Adipocyte (in vitro differentiated cells): ENCODE measurements at regions not wholly inside any gene's neighbourhood (a gene's known extent, or its start where the extent isn't known, plus 50 kb on each side); places are given as distances from the start of the nearest gene placed in this dataset.
A peak's percentile ranks its signal among the peaks of the same experiment; 100 is the strongest.

Experiments used
- DNase-seq: peaks from one replicate; pipeline ENCODE4 v3.0.0-alpha.2; 2015; ENCODE audit warnings: low read depth
- H3K27me3 ChIP-seq: replicated peaks from 2 replicates; pipeline ENCODE4 v1.7.0; 2013; ENCODE audit warnings: mild to moderate bottlenecking, low read length, moderate library complexity; ENCODE audit not compliant: control insufficient read depth, insufficient read depth
- H3K36me3 ChIP-seq: 2 replicates; pipeline ENCODE4 v1.7.0; 2013; ENCODE audit warnings: low read length, mild to moderate bottlenecking, moderate library complexity; ENCODE audit not compliant: control insufficient read depth, insufficient read depth, severe bottlenecking
- H3K4me1 ChIP-seq: 2 replicates; pipeline ENCODE4 v1.7.0; 2013; ENCODE audit warnings: mild to moderate bottlenecking, low read length, moderate library complexity; ENCODE audit not compliant: control insufficient read depth, insufficient read depth
- H3K4me3 ChIP-seq: 2 replicates; pipeline ENCODE4 v1.7.0; 2013; ENCODE audit warnings: mild to moderate bottlenecking, low read length, moderate library complexity
- H3K9ac ChIP-seq: 2 replicates; pipeline ENCODE4 v1.7.0; 2013; ENCODE audit warnings: mild to moderate bottlenecking, low read length, moderate library complexity
- H3K9me3 ChIP-seq: 2 replicates; pipeline ENCODE4 v1.7.0; 2013; ENCODE audit warnings: mild to moderate bottlenecking, low read length, moderate library complexity; ENCODE audit not compliant: control insufficient read depth

- no peak for DNase-seq
- H3K27me3 ChIP-seq = no peaks in the 10 kb centered on the region
- H3K4me3 ChIP-seq = no peak overlapping the region
Measured at GRCh38 chr3:117633207-117633606, 923.6 kb downstream of the TUSC7 start.

GRCh38 chr3:117637666-117638065 is 928.1 kb downstream of the TUSC7 start:
- Histone ChIP-seq H3K9ac (no peak overlapping the region), H3K4me3 (no peak overlapping the region), H3K27me3 (no peaks in the 10 kb centered on the region), H3K9me3 (no peaks in the 10 kb centered on the region), H3K36me3 (no peaks in the 10 kb centered on the region), H3K4me1 (no peaks in the 10 kb centered on the region)
- DNase-seq = no peak

More at GRCh38 chr3:117633207-117633606, 923.6 kb downstream of the TUSC7 start:
- Histone ChIP-seq H3K4me1 (peaks cover 9% of the 10 kb centered on the region), H3K9ac (no peak overlapping the region), H3K36me3 (no peaks in the 10 kb centered on the region), H3K9me3 (no peaks in the 10 kb centered on the region)

DNA sequence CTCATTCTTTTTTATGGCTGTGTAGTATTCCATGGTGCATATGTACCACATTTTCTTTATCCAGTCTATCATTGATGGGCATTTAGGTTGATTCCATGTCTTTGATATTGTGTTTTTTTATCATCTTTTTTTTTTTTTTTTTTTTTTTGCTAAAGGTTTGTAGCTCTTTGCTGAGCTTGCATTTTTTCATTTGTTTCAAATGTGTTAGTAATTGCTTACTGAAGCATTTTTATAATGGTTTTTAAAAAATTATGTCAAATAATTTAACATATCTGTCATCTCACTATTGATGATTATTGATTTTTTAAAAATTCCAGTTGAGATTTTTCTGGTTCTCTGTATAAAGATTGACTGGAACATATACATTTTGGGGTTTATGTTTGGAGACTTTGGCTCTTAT is 934.6 kb downstream of the TUSC7 start:
- H3K9ac ChIP-seq = no peak overlapping the region
- no peaks in the 10 kb centered on the region for H3K36me3 ChIP-seq
- no peak overlapping the region for H3K4me3 ChIP-seq
- no peaks in the 10 kb centered on the region for H3K27me3 ChIP-seq
- no peak for DNase-seq
- H3K9me3 ChIP-seq = no peaks in the 10 kb centered on the region
- H3K4me1 ChIP-seq = no peaks in the 10 kb centered on the region

DNA sequence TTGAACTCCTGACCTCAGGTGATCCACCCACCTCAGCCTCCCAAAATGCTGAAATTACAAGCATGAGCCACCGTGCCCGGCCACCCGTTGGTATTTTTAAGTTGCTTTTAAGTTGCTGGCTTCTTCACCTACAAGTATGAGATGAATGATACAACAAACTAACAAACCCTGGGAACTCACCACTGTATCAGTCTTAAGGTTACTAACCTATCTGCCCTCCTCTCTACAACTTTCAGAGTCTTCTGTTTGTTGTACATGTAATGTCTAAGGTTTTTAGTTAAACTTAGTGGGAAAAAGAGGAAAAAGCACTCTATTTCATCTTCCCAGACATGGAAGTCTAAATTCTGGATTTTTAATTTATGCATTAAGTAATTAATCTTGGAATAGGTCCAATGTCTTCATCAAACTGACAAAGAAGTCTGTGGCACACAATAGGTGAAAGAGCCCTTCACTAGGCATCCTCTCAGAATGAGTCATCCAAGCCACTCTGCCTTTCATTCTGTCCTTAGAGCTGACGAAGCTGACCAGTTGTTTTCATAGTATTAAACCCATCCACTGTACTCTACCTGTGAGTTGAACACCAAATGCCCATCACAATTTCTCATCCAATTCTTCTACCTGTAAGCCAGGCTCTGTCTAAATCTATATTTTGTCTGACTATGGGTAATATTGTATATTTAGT is 936.1 kb downstream of the TUSC7 start:
- no peak for DNase-seq
- H3K27me3 ChIP-seq = no peaks in the 10 kb centered on the region
- H3K4me3 ChIP-seq = no peak overlapping the region
- H3K9me3 ChIP-seq = no peaks in the 10 kb centered on the region
- H3K9ac ChIP-seq = no peak overlapping the region
- no peaks in the 10 kb centered on the region for H3K36me3 ChIP-seq
- peaks cover 4% of the 10 kb centered on the region for H3K4me1 ChIP-seq

GRCh38 chr3:117647435-117647834 is 937.9 kb downstream of the TUSC7 start:
- no peak for DNase-seq
- Histone ChIP-seq H3K36me3 (no peaks in the 10 kb centered on the region), H3K4me3 (no peak overlapping the region), H3K9me3 (no peaks in the 10 kb centered on the region), H3K27me3 (no peaks in the 10 kb centered on the region), H3K9ac (no peak overlapping the region), H3K4me1 (peaks cover 14% of the 10 kb centered on the region)

DNA sequence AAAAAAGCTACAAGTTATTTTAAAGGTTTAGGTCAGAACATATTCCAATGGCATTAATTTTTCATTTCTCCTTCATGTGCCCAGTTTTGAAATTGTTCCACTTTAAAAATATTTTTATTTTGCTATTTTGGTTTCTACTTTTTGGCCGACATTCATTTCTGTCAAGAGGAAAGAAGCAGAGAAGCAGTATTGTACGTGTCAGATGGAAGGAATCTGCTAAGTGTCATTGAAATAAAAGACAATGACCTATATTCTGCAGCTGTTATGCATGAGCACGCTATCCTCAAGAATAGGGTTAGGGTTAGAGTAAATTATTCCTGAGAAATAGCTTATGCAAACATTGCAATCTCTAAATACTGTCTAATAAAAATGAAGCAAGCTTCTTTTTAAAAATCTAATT is 941.7 kb downstream of the TUSC7 start:
- no peak for DNase-seq
- H3K4me1 ChIP-seq = peaks cover 14% of the 10 kb centered on the region
- H3K27me3 ChIP-seq = no peaks in the 10 kb centered on the region
- no peak overlapping the region for H3K4me3 ChIP-seq
- H3K9ac ChIP-seq = no peak overlapping the region
- no peaks in the 10 kb centered on the region for H3K9me3 ChIP-seq
- H3K36me3 ChIP-seq = no peaks in the 10 kb centered on the region

- H3K4me3 ChIP-seq = no peak overlapping the region
- H3K9ac ChIP-seq = no peak overlapping the region
- no peaks in the 10 kb centered on the region for H3K36me3 ChIP-seq
- H3K9me3 ChIP-seq = no peaks in the 10 kb centered on the region
- DNase-seq = peak; percentile 40
- H3K4me1 ChIP-seq = peaks cover 15% of the 10 kb centered on the region
- H3K27me3 ChIP-seq = no peaks in the 10 kb centered on the region
Measured at GRCh38 chr3:117656391-117656790, 946.8 kb downstream of the TUSC7 start.

DNA sequence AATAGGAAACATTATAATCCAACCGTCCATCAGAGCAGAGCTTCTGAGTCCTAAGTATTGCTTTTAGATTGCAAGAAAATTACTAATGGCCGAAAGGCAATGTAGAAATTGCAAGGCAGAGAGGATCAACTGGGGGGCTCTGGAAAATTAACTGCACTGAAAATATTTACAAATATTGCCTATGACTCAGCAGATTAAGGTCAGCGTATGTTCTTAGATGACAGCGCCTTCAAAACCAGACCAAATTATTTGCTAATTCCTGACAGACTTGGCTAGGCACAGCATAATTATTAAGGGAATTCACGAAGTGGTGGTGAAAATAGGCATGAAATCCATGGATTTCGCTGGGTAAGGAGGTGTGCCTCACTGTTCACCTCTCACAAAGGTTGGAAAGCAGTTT is 947.7 kb downstream of the TUSC7 start:
- no peak overlapping the region for H3K9ac ChIP-seq
- peaks cover 20% of the 10 kb centered on the region for H3K4me1 ChIP-seq
- DNase-seq = no peak
- no peaks in the 10 kb centered on the region for H3K9me3 ChIP-seq
- no peaks in the 10 kb centered on the region for H3K27me3 ChIP-seq
- H3K4me3 ChIP-seq = no peak overlapping the region
- H3K36me3 ChIP-seq = no peaks in the 10 kb centered on the region

DNA sequence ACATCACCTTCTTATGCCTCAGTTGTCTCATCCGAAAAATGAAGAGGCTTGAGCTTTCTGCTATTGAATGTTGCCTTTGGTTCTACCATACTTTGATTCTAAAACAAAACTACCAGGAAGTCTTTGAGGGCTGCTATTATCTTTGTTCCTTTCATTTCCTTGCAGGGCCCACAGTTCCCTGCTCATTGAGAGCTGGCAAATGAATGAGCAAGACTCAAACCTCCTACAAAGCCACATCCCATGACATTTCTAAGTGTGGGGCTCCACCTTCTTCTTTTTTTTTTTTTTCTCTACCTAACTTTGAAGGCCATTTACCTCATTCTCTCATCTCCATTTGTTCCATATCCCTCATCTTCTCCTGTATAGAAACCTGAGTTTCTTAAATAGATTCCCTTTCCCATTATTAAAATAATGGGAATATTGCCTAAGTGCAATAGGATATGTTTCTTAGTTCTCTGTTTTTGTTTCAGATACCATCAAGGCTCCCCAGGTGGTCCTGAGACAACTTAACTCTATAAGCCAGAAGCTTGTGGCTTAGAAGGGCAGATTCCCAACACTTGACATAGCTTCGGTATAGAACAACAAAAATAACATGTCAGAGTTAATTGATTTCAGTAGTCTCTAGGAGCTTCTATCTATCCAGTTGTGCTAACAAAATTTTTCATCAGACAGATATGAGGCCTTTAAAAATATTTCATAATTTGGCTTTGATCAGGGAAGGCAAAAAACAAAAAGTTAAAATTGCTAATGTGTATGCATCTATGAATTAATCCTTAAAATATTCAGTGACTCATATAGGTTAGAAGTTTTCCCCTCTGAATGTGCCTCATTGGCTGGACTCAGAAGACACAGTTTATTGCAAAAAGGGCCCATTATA is 951.6 kb downstream of the TUSC7 start:
- Histone ChIP-seq H3K36me3 (no peaks in the 10 kb centered on the region), H3K9me3 (no peaks in the 10 kb centered on the region), H3K27me3 (no peaks in the 10 kb centered on the region), H3K9ac (no peak overlapping the region), H3K4me1 (peaks cover 30% of the 10 kb centered on the region), H3K4me3 (no peak overlapping the region)
- DNase-seq = peak; percentile 51

DNA sequence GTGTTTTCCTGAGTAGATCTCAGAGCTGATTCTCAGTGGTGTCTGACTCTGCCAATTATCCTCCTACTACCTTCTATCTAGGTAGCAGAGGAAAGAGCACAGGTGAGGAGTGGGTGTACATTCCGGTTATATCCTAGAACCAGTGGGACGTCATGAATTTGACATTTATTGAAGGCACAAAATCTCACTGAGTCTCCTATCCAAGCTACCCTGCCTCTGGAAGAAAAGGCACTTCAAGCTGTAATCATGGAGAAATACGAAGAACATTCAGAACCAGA is 952.2 kb downstream of the TUSC7 start:
- H3K9me3 ChIP-seq = no peaks in the 10 kb centered on the region
- peaks cover 29% of the 10 kb centered on the region for H3K4me1 ChIP-seq
- H3K4me3 ChIP-seq = no peak overlapping the region
- H3K36me3 ChIP-seq = no peaks in the 10 kb centered on the region
- DNase-seq = no peak
- no peaks in the 10 kb centered on the region for H3K27me3 ChIP-seq
- H3K9ac ChIP-seq = peak overlapping the region; percentile 2

- H3K36me3 ChIP-seq = no peaks in the 10 kb centered on the region
- H3K9me3 ChIP-seq = no peaks in the 10 kb centered on the region
- no peak overlapping the region for H3K4me3 ChIP-seq
- no peak for DNase-seq
- H3K9ac ChIP-seq = no peak overlapping the region
- peaks cover 29% of the 10 kb centered on the region for H3K4me1 ChIP-seq
- H3K27me3 ChIP-seq = no peaks in the 10 kb centered on the region
Measured at GRCh38 chr3:117665296-117665695, 955.7 kb downstream of the TUSC7 start.
